Activated B cell treated with CpG ODN at 0.5 μM for 24 hours (primary cell): ENCODE measurements at regions not wholly inside any gene's neighbourhood (a gene's known extent, or its start where the extent isn't known, plus 50 kb on each side); places are given as distances from the start of the nearest gene placed in this dataset.

ENCODE experiments used
- ATAC-seq: fragments of 200-7000 bp; cut with Tn5 transposase; one replicate; pipeline ENCODE4 v1.10.0; 2021; ENCODE audit warnings: low read depth, mild to moderate bottlenecking, moderate library complexity
- CTCF ChIA-PET: fragments of 350-600 bp; sonication (Branson Sonifier 250); formaldehyde crosslinking; loops from one replicate; lab custom pipeline; 2021; ENCODE audit warnings: antibody characterized with exemption; lab: Charles Lee
- POLR2A ChIA-PET: fragments of 350-600 bp; sonication (Branson Sonifier 250); formaldehyde crosslinking; loops from one replicate; lab custom pipeline; 2021; ENCODE audit warnings: antibody characterized with exemption; lab: Charles Lee
- DNase-seq: peaks from one replicate; pipeline ENCODE4 v3.0.0; 2022
- H3K27ac Mint-ChIP-seq: one replicate; pipeline ENCODE4 v1.8.0; 2020; ENCODE audit warnings: mixed read lengths
- H3K27me3 Mint-ChIP-seq: one replicate; pipeline ENCODE4 v1.8.0; 2021; ENCODE audit warnings: mixed read lengths
- H3K36me3 Mint-ChIP-seq: one replicate; pipeline ENCODE4 v1.8.0; 2021; ENCODE audit warnings: low read depth, mixed read lengths
- H3K4me1 Mint-ChIP-seq: one replicate; pipeline ENCODE4 v1.8.0; 2021; ENCODE audit warnings: mixed read lengths
- H3K4me3 Mint-ChIP-seq: one replicate; pipeline ENCODE4 v1.8.0; 2020; ENCODE audit warnings: mild to moderate bottlenecking, mixed read lengths
- H3K9me3 Mint-ChIP-seq: one replicate; pipeline ENCODE4 v1.8.0; 2020; ENCODE audit warnings: mixed read lengths
- intact Hi-C: fragments of 100-400 bp; cut with micrococcal nuclease; formaldehyde crosslinking; loops from one replicate; pipeline ENCODE4 v1.15.1; 2024
- TF ChIP-seq, protein P1 (sequence below): fragments of 200-600 bp; IDR thresholded peaks from one replicate; pipeline ENCODE4 v1.8.0; 2022; ENCODE audit warnings: antibody characterized with exemption, mild to moderate bottlenecking

DNA sequence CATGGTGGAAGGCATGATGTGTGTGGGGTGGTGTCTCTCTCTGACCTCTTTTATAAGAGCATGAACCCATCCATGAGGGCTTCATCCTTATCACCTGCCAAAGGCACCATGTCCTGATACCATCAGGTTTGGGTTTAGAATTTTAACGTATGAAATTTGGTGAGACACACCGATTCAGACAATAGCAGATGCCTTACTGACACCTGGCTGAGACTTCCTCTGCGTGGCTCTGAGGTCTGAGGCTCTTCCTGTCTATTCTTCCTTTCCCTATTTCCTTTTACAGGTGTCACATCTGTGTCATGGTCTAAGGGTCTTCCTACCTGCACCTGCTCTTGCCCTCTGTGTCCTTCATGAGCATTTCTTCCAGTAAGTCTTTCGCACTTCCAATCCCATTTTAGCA is 320.7 kb upstream of the CLNK start:
- Mint-ChIP-seq H3K36me3 (no peaks in the 10 kb centered on the region), H3K27ac (no peak overlapping the region), H3K4me1 (peaks cover 13% of the 10 kb centered on the region), H3K4me3 (no peak overlapping the region), H3K9me3 (peaks cover 10% of the 10 kb centered on the region), H3K27me3 (no peaks in the 10 kb centered on the region)
- ChIA-PET POLR2A (no interaction called here), CTCF (no interaction called here)
- DNase-seq (no peak), ATAC-seq (no peak)
- intact Hi-C loops: no loop called here
- TF ChIP-seq, protein P1, sequence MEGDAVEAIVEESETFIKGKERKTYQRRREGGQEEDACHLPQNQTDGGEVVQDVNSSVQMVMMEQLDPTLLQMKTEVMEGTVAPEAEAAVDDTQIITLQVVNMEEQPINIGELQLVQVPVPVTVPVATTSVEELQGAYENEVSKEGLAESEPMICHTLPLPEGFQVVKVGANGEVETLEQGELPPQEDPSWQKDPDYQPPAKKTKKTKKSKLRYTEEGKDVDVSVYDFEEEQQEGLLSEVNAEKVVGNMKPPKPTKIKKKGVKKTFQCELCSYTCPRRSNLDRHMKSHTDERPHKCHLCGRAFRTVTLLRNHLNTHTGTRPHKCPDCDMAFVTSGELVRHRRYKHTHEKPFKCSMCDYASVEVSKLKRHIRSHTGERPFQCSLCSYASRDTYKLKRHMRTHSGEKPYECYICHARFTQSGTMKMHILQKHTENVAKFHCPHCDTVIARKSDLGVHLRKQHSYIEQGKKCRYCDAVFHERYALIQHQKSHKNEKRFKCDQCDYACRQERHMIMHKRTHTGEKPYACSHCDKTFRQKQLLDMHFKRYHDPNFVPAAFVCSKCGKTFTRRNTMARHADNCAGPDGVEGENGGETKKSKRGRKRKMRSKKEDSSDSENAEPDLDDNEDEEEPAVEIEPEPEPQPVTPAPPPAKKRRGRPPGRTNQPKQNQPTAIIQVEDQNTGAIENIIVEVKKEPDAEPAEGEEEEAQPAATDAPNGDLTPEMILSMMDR: no peak

- no peaks in the 10 kb centered on the region for H3K36me3 Mint-ChIP-seq
- POLR2A ChIA-PET: no interaction called here
- no peak overlapping the region for H3K4me3 Mint-ChIP-seq
- intact Hi-C loops: no loop called here
- no peak for ATAC-seq
- H3K27ac Mint-ChIP-seq: no peak overlapping the region
- CTCF ChIA-PET: no interaction called here
- H3K4me1 Mint-ChIP-seq: peaks cover 13% of the 10 kb centered on the region
- TF ChIP-seq, protein P1: no peak
- DNase-seq: no peak
- H3K9me3 Mint-ChIP-seq: peaks cover 10% of the 10 kb centered on the region
- H3K27me3 Mint-ChIP-seq: no peaks in the 10 kb centered on the region
Observed at GRCh38 chr4:11004818-11005217, 320.2 kb upstream of the CLNK start.

DNA sequence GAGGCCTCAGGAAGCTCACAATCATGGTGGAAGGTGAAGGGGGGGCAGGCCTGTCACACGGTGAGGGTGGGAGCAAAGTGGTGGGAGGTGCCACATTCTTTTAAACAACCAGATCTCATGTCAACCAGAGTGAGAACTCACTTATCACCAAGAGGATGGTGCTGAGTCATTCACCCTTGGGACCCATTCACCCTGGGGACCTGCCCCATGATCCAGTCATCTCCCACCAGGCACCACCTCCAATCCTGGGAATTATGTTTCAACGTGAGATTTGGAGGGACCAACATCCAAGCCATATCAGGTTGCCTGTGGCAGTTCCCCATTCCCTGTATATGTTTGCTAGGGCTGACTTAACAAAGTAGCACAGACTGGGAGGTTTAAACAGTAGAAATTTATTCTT is 318.4 kb upstream of the CLNK start:
- no peak overlapping the region for H3K4me3 Mint-ChIP-seq

DNA sequence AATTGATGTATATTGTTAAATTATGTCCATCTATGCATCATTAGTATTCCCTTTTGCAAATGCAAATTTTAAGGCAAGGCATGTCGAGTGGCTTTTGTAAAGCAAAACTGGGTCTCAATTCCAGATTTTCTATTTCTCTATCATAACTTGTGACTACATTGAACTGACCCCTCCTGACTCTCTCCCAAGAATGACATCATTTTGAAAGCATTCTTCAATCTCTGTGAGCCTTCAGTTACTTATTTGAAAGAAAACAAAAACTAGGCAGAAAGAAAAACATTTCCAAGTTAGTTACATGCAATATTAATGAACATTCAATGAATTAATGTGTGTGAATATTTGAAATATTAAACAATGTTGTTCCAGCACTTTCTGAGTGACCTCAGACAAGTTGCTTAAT is 314.3 kb upstream of the CLNK start:
- ChIA-PET POLR2A (no interaction called here), CTCF (no interaction called here)
- Mint-ChIP-seq H3K4me3 (no peak overlapping the region), H3K36me3 (no peaks in the 10 kb centered on the region), H3K27ac (no peak overlapping the region), H3K27me3 (no peaks in the 10 kb centered on the region), H3K4me1 (no peaks in the 10 kb centered on the region), H3K9me3 (no peaks in the 10 kb centered on the region)
- TF ChIP-seq, protein P1: no peak
- ATAC-seq (no peak), DNase-seq (no peak)
- intact Hi-C loops: no loop called here

More for the DNA sequence above, 318.4 kb upstream of the CLNK start:
- ChIA-PET CTCF (no interaction called here), POLR2A (no interaction called here)
- Mint-ChIP-seq H3K9me3 (peaks cover 2% of the 10 kb centered on the region), H3K4me1 (peaks cover 13% of the 10 kb centered on the region), H3K27ac (no peak overlapping the region), H3K36me3 (no peaks in the 10 kb centered on the region), H3K27me3 (no peaks in the 10 kb centered on the region)
- TF ChIP-seq, protein P1: no peak
- intact Hi-C loops: no loop called here
- DNase-seq (no peak), ATAC-seq (no peak)

- Mint-ChIP-seq H3K9me3 (peaks cover 6% of the 10 kb centered on the region), H3K4me3 (no peak overlapping the region), H3K4me1 (peaks cover 20% of the 10 kb centered on the region), H3K27me3 (no peaks in the 10 kb centered on the region), H3K27ac (no peak overlapping the region), H3K36me3 (no peaks in the 10 kb centered on the region)
- CTCF ChIA-PET: no interaction called here
- DNase-seq (no peak), ATAC-seq (no peak)
- intact Hi-C loops: no loop called here
- TF ChIP-seq, protein P1: no peak
- POLR2A ChIA-PET: no interaction called here
Observed at GRCh38 chr4:10984815-10985214, 300.2 kb upstream of the CLNK start.
